Hepatocyte (in vitro differentiated cells): ENCODE measurements at regions not wholly inside any gene's neighbourhood (a gene's known extent, or its start where the extent isn't known, plus 50 kb on each side); places are given as distances from the start of the nearest gene placed in this dataset.

Experiments used
- DNase-seq: peaks from one replicate; pipeline ENCODE4 v3.0.0-alpha.2; 2016; ENCODE audit warnings: low spot score
- H2AFZ ChIP-seq: fragments of 200-600 bp; sonication (generic); 2 replicates; pipeline ENCODE4 v1.6.0; 2016; ENCODE audit warnings: antibody characterized with exemption, mild to moderate bottlenecking
- H3K27ac ChIP-seq: fragments of 200-600 bp; sonication (generic); 2 replicates; pipeline ENCODE4 v1.5.1; 2016; ENCODE audit warnings: mild to moderate bottlenecking
- H3K27me3 ChIP-seq: fragments of 200-600 bp; sonication (generic); 2 replicates; pipeline ENCODE4 v1.6.1; 2016
- H3K36me3 ChIP-seq: fragments of 200-600 bp; sonication (generic); replicated peaks from 2 replicates; pipeline ENCODE4 v1.5.1; 2016; ENCODE audit warnings: low read depth; ENCODE audit not compliant: insufficient read depth
- H3K4me1 ChIP-seq: fragments of 200-600 bp; sonication (generic); 2 replicates; pipeline ENCODE4 v1.5.1; 2016; ENCODE audit warnings: mild to moderate bottlenecking, moderate library complexity; ENCODE audit not compliant: insufficient read depth
- H3K4me2 ChIP-seq: fragments of 200-600 bp; sonication (generic); 2 replicates; pipeline ENCODE4 v1.6.0; 2016
- H3K4me3 ChIP-seq: fragments of 200-600 bp; sonication (generic); 2 replicates; pipeline ENCODE4 v1.5.1; 2016; ENCODE audit warnings: mild to moderate bottlenecking
- H3K79me2 ChIP-seq: fragments of 200-600 bp; sonication (generic); 2 replicates; pipeline ENCODE4 v1.6.0; 2017; ENCODE audit warnings: mild to moderate bottlenecking
- H3K9me2 ChIP-seq: fragments of 200-600 bp; sonication (generic); replicated peaks from 2 replicates; pipeline ENCODE4 v1.6.0; 2017; ENCODE audit warnings: mild to moderate bottlenecking; ENCODE audit not compliant: insufficient read depth
- H3K9me3 ChIP-seq: fragments of 200-600 bp; sonication (generic); 2 replicates; pipeline ENCODE4 v1.5.1; 2016; ENCODE audit warnings: low read depth, mild to moderate bottlenecking
- H4K20me1 ChIP-seq: fragments of 200-600 bp; sonication (generic); 2 replicates; pipeline ENCODE4 v1.6.0; 2016; ENCODE audit warnings: mild to moderate bottlenecking; ENCODE audit not compliant: insufficient read depth, poor library complexity, severe bottlenecking
- EZH2 ChIP-seq: fragments of 200-600 bp; sonication (generic); IDR thresholded peaks from 2 replicates; pipeline ENCODE4 v1.6.1; 2016; ENCODE audit warnings: antibody characterized with exemption, mild to moderate bottlenecking, borderline replicate concordance
- EZH2phosphoT487 ChIP-seq: fragments of 200-600 bp; sonication (generic); IDR thresholded peaks from one replicate; pipeline ENCODE4 v1.6.1; 2018; ENCODE audit warnings: antibody characterized with exemption, mild to moderate bottlenecking, low read depth, moderate library complexity; ENCODE audit not compliant: unreplicated experiment, severe bottlenecking
- WGBS: methylation state at CpG from one replicate; pipeline ENCODE4 v1.1.6; 2016; ENCODE audit warnings: low lambda C conversion rate; ENCODE audit errors: missing lambda C conversion rate; 5-methylcytosine and 5-hydroxymethylcytosine counted together
- TF ChIP-seq, protein P1 (sequence below): fragments of 200-600 bp; sonication (generic); IDR thresholded peaks from 2 replicates; pipeline ENCODE4 v1.5.1; 2016; ENCODE audit warnings: antibody characterized with exemption, mild to moderate bottlenecking; ENCODE audit not compliant: poor library complexity

DNA sequence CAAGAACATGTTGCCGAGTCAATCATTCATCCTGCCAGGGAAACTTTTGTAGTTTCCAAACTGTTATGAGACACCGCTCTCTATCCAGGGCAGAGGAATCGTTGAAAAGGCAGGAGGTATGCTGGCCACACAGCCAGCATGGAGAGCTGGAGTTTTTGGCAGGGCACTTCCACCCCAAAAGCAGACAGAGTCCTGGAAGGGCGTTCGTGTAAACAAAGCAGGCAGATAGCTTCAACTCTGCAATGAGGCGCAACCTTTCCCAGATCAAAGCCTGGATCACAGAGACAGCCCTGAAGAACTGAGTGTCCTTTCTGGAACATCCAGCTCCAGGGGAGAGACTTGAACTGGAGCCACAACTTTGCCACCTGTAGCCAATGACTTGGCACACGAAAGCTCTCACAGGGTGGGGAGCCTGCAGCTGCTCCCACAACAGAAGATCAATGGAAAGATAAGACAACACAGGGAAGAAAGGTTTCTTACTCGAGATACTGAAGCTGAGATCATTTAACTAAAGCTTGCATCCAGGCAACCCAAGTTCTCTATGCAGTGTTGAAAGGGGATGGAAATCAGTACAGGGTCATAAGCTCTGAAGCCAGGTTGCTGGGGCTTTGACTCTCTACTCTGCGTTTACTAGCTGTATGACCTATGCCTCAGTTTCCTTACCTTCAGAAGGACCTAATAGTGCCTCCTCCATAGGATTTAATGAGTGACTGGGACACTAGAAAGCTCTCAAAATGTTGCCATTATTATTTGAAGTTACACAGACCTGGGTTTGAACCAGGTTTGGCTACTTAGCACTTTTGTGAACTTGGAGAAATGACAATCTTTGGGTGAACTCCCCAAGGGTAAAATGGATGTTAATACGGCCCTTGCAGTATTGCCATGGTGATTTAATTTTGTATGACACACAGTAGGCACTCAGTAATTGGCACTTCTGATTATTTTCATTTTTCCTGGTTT, 434.8 kb upstream of the NPVF start:
- TF ChIP-seq EZH2phosphoT487, result no peak
- TF ChIP-seq EZH2, result no peak
- TF ChIP-seq, protein P1, sequence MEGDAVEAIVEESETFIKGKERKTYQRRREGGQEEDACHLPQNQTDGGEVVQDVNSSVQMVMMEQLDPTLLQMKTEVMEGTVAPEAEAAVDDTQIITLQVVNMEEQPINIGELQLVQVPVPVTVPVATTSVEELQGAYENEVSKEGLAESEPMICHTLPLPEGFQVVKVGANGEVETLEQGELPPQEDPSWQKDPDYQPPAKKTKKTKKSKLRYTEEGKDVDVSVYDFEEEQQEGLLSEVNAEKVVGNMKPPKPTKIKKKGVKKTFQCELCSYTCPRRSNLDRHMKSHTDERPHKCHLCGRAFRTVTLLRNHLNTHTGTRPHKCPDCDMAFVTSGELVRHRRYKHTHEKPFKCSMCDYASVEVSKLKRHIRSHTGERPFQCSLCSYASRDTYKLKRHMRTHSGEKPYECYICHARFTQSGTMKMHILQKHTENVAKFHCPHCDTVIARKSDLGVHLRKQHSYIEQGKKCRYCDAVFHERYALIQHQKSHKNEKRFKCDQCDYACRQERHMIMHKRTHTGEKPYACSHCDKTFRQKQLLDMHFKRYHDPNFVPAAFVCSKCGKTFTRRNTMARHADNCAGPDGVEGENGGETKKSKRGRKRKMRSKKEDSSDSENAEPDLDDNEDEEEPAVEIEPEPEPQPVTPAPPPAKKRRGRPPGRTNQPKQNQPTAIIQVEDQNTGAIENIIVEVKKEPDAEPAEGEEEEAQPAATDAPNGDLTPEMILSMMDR, result no peak
- Histone ChIP-seq H3K27ac (peak overlapping the region; percentile 44), H4K20me1 (no peaks in the 10 kb centered on the region), H2AFZ (no peak overlapping the region), H3K4me1 (peaks cover 36% of the 10 kb centered on the region), H3K9me2 (no peaks in the 10 kb centered on the region), H3K27me3 (no peaks in the 10 kb centered on the region), H3K4me2 (peak overlapping the region; percentile 26), H3K4me3 (no peak overlapping the region), H3K9me3 (no peaks in the 10 kb centered on the region), H3K79me2 (no peaks in the 10 kb centered on the region), H3K36me3 (no peaks in the 10 kb centered on the region)
- 61% methylated on average over 10 of the region's 10 CpGs for WGBS
- no peak for DNase-seq

DNA sequence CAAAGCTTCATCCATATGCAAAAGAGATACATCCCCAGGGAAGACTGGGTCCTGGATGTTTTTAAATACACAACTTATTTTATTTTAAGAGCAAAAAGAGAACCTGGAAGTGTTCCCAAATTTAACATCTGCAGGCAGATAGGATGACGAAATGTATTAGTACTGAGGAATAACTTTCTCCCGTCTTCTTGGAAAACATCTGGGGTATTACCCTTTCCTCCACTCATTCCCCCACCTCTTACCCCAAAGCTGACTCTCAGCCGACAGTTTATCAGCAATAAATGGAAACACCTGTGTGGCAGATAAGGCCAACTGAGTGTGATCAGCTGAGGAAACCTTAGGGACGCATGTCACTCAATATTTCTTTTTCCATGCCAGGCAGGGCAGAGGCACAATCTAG, 435.6 kb upstream of the NPVF start:
- Histone ChIP-seq H3K79me2 (no peaks in the 10 kb centered on the region), H3K36me3 (no peaks in the 10 kb centered on the region), H4K20me1 (no peaks in the 10 kb centered on the region), H3K9me2 (no peaks in the 10 kb centered on the region), H3K9me3 (no peaks in the 10 kb centered on the region), H3K27ac (no peak overlapping the region), H2AFZ (no peak overlapping the region), H3K27me3 (no peaks in the 10 kb centered on the region), H3K4me1 (peaks cover 36% of the 10 kb centered on the region), H3K4me3 (no peak overlapping the region), H3K4me2 (no peak overlapping the region)
- TF ChIP-seq EZH2 (no peak), EZH2phosphoT487 (no peak)
- TF ChIP-seq, protein P1, result no peak
- no peak for DNase-seq
- 47% methylated on average over 4 of the region's 4 CpGs for WGBS

DNA sequence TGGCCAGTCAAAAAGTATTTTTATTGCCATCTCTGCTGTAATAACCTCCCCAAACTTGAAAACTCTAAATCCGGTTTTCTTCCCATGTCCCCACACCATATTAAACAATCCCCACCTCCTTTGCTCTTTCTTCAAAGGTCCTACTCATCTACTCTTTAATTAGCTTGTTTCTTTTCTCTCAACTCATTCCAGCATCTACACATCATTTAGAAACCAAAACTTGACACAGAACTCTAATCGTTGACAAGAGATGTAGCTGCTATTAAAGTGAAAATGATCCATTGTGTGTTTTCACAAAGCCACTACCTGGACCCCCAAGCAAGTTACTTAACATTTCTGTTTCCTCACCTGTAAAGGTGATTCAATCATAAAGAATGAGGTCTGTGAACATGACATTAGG, 436.3 kb upstream of the NPVF start:
- Histone ChIP-seq H3K9me3 (no peaks in the 10 kb centered on the region), H3K9me2 (no peaks in the 10 kb centered on the region), H3K4me2 (no peak overlapping the region), H3K36me3 (no peaks in the 10 kb centered on the region), H4K20me1 (no peaks in the 10 kb centered on the region), H2AFZ (no peak overlapping the region), H3K27ac (no peak overlapping the region), H3K27me3 (no peaks in the 10 kb centered on the region), H3K4me1 (peaks cover 34% of the 10 kb centered on the region), H3K4me3 (no peak overlapping the region), H3K79me2 (no peaks in the 10 kb centered on the region)
- WGBS, result 64% methylated on average over 2 of the region's 2 CpGs
- TF ChIP-seq, protein P1, result no peak
- TF ChIP-seq EZH2 (no peak), EZH2phosphoT487 (no peak)
- no peak for DNase-seq
